Kidney (tissue), 13 donors: ENCODE measurements at regions not wholly inside any gene's neighbourhood (a gene's known extent, or its start where the extent isn't known, plus 50 kb on each side); places are given as distances from the start of the nearest gene placed in this dataset.
A peak's percentile ranks its signal among the peaks of the same experiment; 100 is the strongest.

Experiments
- DNase-seq, 5 donors: peaks; one replicate each; pipeline ENCODE4 v3.0.0-alpha.2; 2013 to 2020
- FAIRE-seq: peaks from 2 replicates; lab custom pipeline; 2012; peaks lifted over from hg19 to GRCh38; lab: Jason Lieb, UNC
- H3K27ac ChIP-seq, 2 donors: one replicate each; pipeline ENCODE4 v1.7.0; 2013; ENCODE audit warnings: low read depth in 2 of 2, low read length in 2 of 2, inconsistent platforms in 1 of 2
- H3K27me3 ChIP-seq: one replicate; pipeline ENCODE4 v1.7.1; 2013; ENCODE audit warnings: low read length, inconsistent platforms; ENCODE audit not compliant: control insufficient read depth, insufficient read depth
- H3K36me3 ChIP-seq, 3 donors: one replicate each; pipeline versions ENCODE4 v1.7.0 to v1.7.1; 2013; ENCODE audit warnings: low read length in 3 of 3, control low read depth in 1 of 3, inconsistent platforms in 1 of 3; ENCODE audit not compliant: insufficient read depth in 3 of 3, control insufficient read depth in 2 of 3
- H3K4me1 ChIP-seq, 3 donors: one replicate each; pipeline versions ENCODE4 v1.7.0 to v1.7.1; 2013; ENCODE audit warnings: low read length in 3 of 3, inconsistent platforms in 1 of 3, low read depth in 1 of 3; ENCODE audit not compliant: control insufficient read depth in 2 of 3, insufficient read depth in 2 of 3
- H3K4me3 ChIP-seq, 3 donors: one replicate each; pipeline versions ENCODE4 v1.7.0 to v1.8.1; 2013; ENCODE audit warnings: low read length in 3 of 3, control low read depth in 1 of 3, inconsistent platforms in 1 of 3
- H3K9ac ChIP-seq, 3 donors: one replicate each; pipeline versions ENCODE4 v1.7.0 to v1.7.1; 2013; ENCODE audit warnings: low read length in 3 of 3, control low read depth in 1 of 3, inconsistent platforms in 1 of 3
- H3K9me3 ChIP-seq, 3 donors: one replicate each; pipeline versions ENCODE4 v1.7.0 to v1.7.1; 2013; ENCODE audit warnings: low read length in 3 of 3, control low read depth in 1 of 3, inconsistent platforms in 1 of 3; ENCODE audit not compliant: control insufficient read depth in 2 of 3, insufficient read depth in 1 of 3
- CTCF ChIP-seq: IDR thresholded peaks from 3 replicates; pipeline ENCODE4 v1.5.1; 2012; ENCODE audit warnings: mild to moderate bottlenecking, moderate library complexity, borderline replicate concordance; ENCODE audit not compliant: insufficient read depth; ENCODE audit errors: extremely low read depth
- intact Hi-C: fragments of 100-400 bp; cut with DNase I; formaldehyde crosslinking; loops from one replicate; pipeline ENCODE4 v1.11.1; 2022
- donor health status: control.
- donor health status: control.
- donor health status: control.
- donor health status: control.
- donor health status: control.
- donor health status: DM: yes; HTN: yes; CAD: no.
- donor health status: Normal renal cell carcinoma (clear cell type).

GRCh38 chr13:91270031-91270430 lies 77.5 kb upstream of the MIR17HG start:
- H3K9ac ChIP-seq, result no peak overlapping the region
- no peak for FAIRE-seq

GRCh38 chr13:91272235-91272777 lies 75.2 kb upstream of the MIR17HG start:
- no peaks in the 10 kb centered on the region for H3K4me1 ChIP-seq
- H3K9ac ChIP-seq, result no peak overlapping the region
- H3K27me3 ChIP-seq, result no peaks in the 10 kb centered on the region
- no peak overlapping the region for H3K27ac ChIP-seq
- DNase-seq, result no peak
- intact Hi-C loops, result no loop called here
- no peaks in the 10 kb centered on the region for H3K36me3 ChIP-seq
- no peak for FAIRE-seq
- H3K9me3 ChIP-seq, result no peaks in the 10 kb centered on the region
- H3K4me3 ChIP-seq, result no peak overlapping the region
- TF ChIP-seq CTCF, result no peak

More at GRCh38 chr13:91270031-91270430, 77.5 kb upstream of the MIR17HG start:
- no peaks in the 10 kb centered on the region for H3K4me1 ChIP-seq
- no peak for TF ChIP-seq CTCF
- H3K27ac ChIP-seq, result no peak overlapping the region
- H3K27me3 ChIP-seq, result no peaks in the 10 kb centered on the region
- DNase-seq, result peak in 1 of 5 donors; percentile 14
- H3K4me3 ChIP-seq, result no peak overlapping the region
- no peaks in the 10 kb centered on the region for H3K36me3 ChIP-seq
- intact Hi-C loops, result no loop called here
- no peaks in the 10 kb centered on the region for H3K9me3 ChIP-seq

GRCh38 chr13:91273675-91274074 lies 73.8 kb upstream of the MIR17HG start:
- FAIRE-seq (no peak), DNase-seq (no peak)
- no peaks in the 10 kb centered on the region for H3K36me3 ChIP-seq
- no peak overlapping the region for H3K9ac ChIP-seq
- TF ChIP-seq CTCF, result no peak
- H3K4me3 ChIP-seq, result no peak overlapping the region
- intact Hi-C loops, result no loop called here
- no peaks in the 10 kb centered on the region for H3K27me3 ChIP-seq
- H3K9me3 ChIP-seq, result no peaks in the 10 kb centered on the region
- no peaks in the 10 kb centered on the region for H3K4me1 ChIP-seq
- no peak overlapping the region for H3K27ac ChIP-seq
